Neural crest cell (in vitro differentiated cells): ENCODE measurements at regions not wholly inside any gene's neighbourhood (a gene's known extent, or its start where the extent isn't known, plus 50 kb on each side); places are given as distances from the start of the nearest gene placed in this dataset.
"Not testable (repeated sequence)": the region's sequence is repeated elsewhere in the genome, so short reads cannot be mapped to it uniquely, and the experiment has no call there.

ENCODE experiments used
- DNase-seq: peaks from one replicate; pipeline ENCODE4 v3.0.0; 2021; ENCODE audit warnings: low read depth, mixed read lengths, low spot score
- H3K27ac Mint-ChIP-seq: one replicate; pipeline ENCODE4 v1.8.0; 2021; ENCODE audit warnings: mild to moderate bottlenecking, mixed read lengths; ENCODE audit not compliant: unreplicated experiment
- H3K27me3 Mint-ChIP-seq: 2 replicates; pipeline ENCODE4 v1.8.0; 2021; ENCODE audit warnings: low read depth, mild to moderate bottlenecking, mixed read lengths
- H3K36me3 Mint-ChIP-seq: 2 replicates; pipeline ENCODE4 v1.8.0; 2021; ENCODE audit warnings: low read depth, mild to moderate bottlenecking, mixed read lengths
- H3K4me1 Mint-ChIP-seq: 2 replicates; pipeline ENCODE4 v1.8.0; 2021; ENCODE audit warnings: mixed read lengths
- H3K4me3 Mint-ChIP-seq: one replicate; pipeline ENCODE4 v1.8.0; 2021; ENCODE audit warnings: mild to moderate bottlenecking, mixed read lengths
- H3K9me3 Mint-ChIP-seq: 2 replicates; pipeline ENCODE4 v1.8.0; 2021; ENCODE audit warnings: mixed read lengths
- CTCF ChIP-seq: fragments of 200-600 bp; sonication (generic); conservative IDR thresholded peaks from 2 replicates; pipeline ENCODE4 v1.5.0; 2021; ENCODE audit warnings: antibody characterized with exemption, mild to moderate bottlenecking

- no peak for DNase-seq
- no peak for TF ChIP-seq CTCF
- H3K9me3 Mint-ChIP-seq = no peaks in the 10 kb centered on the region
- H3K4me3 Mint-ChIP-seq = no peak overlapping the region
- no peaks in the 10 kb centered on the region for H3K27me3 Mint-ChIP-seq
- H3K4me1 Mint-ChIP-seq = peaks cover 44% of the 10 kb centered on the region
- no peak overlapping the region for H3K27ac Mint-ChIP-seq
- no peaks in the 10 kb centered on the region for H3K36me3 Mint-ChIP-seq
These were observed 113.7 kb upstream of the FOXN2 start for GRCh38 chr2:48200620-48201293.

- H3K4me1 Mint-ChIP-seq = peaks cover 44% of the 10 kb centered on the region
- not testable (repeated sequence) for H3K36me3 Mint-ChIP-seq
These were observed 113.0 kb upstream of the FOXN2 start for GRCh38 chr2:48201435-48201834.

GRCh38 chr2:48202863-48203642, 111.4 kb upstream of the FOXN2 start:
- TF ChIP-seq CTCF = no peak
- Mint-ChIP-seq H3K36me3 (no peaks in the 10 kb centered on the region), H3K4me1 (peaks cover 53% of the 10 kb centered on the region), H3K27me3 (no peaks in the 10 kb centered on the region), H3K4me3 (no peak overlapping the region), H3K9me3 (no peaks in the 10 kb centered on the region), H3K27ac (no peak overlapping the region)
- no peak for DNase-seq

More at GRCh38 chr2:48201435-48201834, 113.0 kb upstream of the FOXN2 start:
- H3K27me3 Mint-ChIP-seq, H3K4me3 Mint-ChIP-seq, H3K9me3 Mint-ChIP-seq, DNase-seq, H3K27ac Mint-ChIP-seq: not testable (repeated sequence)

GRCh38 chr2:48203668-48204067, 110.8 kb upstream of the FOXN2 start:
- H3K9me3 Mint-ChIP-seq = no peaks in the 10 kb centered on the region
- H3K27me3 Mint-ChIP-seq = no peaks in the 10 kb centered on the region
- no peaks in the 10 kb centered on the region for H3K36me3 Mint-ChIP-seq
- H3K4me3 Mint-ChIP-seq = no peak overlapping the region
- TF ChIP-seq CTCF = no peak
- DNase-seq = no peak
- no peak overlapping the region for H3K27ac Mint-ChIP-seq
- H3K4me1 Mint-ChIP-seq = peaks cover 51% of the 10 kb centered on the region

- no peak for TF ChIP-seq CTCF
- no peak for DNase-seq
- peaks cover 53% of the 10 kb centered on the region for H3K4me1 Mint-ChIP-seq
- no peaks in the 10 kb centered on the region for H3K27me3 Mint-ChIP-seq
- H3K9me3 Mint-ChIP-seq = no peaks in the 10 kb centered on the region
- H3K4me3 Mint-ChIP-seq = no peak overlapping the region
- H3K36me3 Mint-ChIP-seq = no peaks in the 10 kb centered on the region
- H3K27ac Mint-ChIP-seq = peak overlapping the region; percentile 31
These were observed 109.7 kb upstream of the FOXN2 start for GRCh38 chr2:48204750-48205136.
